ENCODE measurements at regions not wholly inside any gene's neighbourhood (a gene's known extent, or its start where the extent isn't known, plus 50 kb on each side); places are given as distances from the start of the nearest gene placed in this dataset.

DNA sequence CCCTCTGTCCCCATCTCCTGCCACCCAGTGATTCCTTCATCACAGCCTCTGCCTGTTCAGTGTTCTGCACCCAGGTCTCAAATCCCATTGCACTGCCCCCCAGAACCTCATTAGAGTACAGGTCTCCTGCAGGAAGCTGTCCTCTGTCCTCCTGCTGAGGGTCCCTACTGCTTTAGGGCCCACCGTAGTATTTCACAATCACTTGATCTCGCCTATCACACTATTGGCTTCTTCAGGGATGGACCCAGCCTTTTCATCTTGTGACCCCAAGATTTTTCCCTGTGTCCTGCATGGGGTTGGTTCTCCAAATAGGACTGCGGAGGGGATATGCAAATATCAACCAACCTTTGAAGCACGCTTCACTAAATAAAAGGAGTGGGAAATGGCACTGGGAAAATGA is 331.1 kb upstream of the AJAP1 start:
- DNase-seq = no peak
- Histone ChIP-seq H3K4me3 (ENCODE audit: low read length) (no peak overlapping the region), H3K27me3 (ENCODE audit: control insufficient read depth, insufficient read depth, low read length) (no peaks in the 10 kb centered on the region), H3K4me1 (ENCODE audit: control insufficient read depth, insufficient read depth, low read length) (no peaks in the 10 kb centered on the region), H3K9me3 (ENCODE audit: control insufficient read depth, low read depth, low read length) (no peaks in the 10 kb centered on the region), H3K27ac (ENCODE audit: low read length) (no peak overlapping the region), H3K36me3 (ENCODE audit: control insufficient read depth, insufficient read depth, low read length) (no peaks in the 10 kb centered on the region)
- 80% methylated on average over 1 of the region's 4 CpGs for WGBS (ENCODE audit: insufficient coverage, low lambda C conversion rate)

DNA sequence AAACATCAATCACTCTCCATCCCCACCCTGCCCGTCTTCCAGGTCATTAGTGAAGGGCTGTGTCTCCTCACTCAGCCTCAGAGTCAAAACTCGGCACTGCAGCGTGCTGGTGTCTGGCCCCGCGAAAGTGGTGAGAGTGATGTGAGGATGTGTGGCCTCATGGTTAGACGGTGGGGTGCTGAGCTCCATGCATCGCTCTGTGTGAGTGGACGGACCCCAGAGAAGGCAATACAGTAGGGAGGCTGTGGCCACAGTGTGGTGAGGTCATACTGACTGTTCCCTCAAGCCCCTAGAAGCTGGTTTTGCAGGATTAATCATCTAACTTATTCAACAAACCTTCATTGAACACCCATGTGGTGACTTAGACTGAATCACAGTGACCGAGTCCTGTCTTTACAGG is 329.9 kb upstream of the AJAP1 start:
- H3K4me3 ChIP-seq (ENCODE audit: low read length) = no peak overlapping the region
- no peak overlapping the region for H3K27ac ChIP-seq (ENCODE audit: low read length)
- no peaks in the 10 kb centered on the region for H3K9me3 ChIP-seq (ENCODE audit: control insufficient read depth, low read depth, low read length)
- H3K4me1 ChIP-seq (ENCODE audit: control insufficient read depth, insufficient read depth, low read length) = no peaks in the 10 kb centered on the region
- no peaks in the 10 kb centered on the region for H3K27me3 ChIP-seq (ENCODE audit: control insufficient read depth, insufficient read depth, low read length)
- WGBS (ENCODE audit: insufficient coverage, low lambda C conversion rate) = no CpG with 5 or more reads among the region's 9 CpGs
- DNase-seq = no peak
- no peaks in the 10 kb centered on the region for H3K36me3 ChIP-seq (ENCODE audit: control insufficient read depth, insufficient read depth, low read length)

DNA sequence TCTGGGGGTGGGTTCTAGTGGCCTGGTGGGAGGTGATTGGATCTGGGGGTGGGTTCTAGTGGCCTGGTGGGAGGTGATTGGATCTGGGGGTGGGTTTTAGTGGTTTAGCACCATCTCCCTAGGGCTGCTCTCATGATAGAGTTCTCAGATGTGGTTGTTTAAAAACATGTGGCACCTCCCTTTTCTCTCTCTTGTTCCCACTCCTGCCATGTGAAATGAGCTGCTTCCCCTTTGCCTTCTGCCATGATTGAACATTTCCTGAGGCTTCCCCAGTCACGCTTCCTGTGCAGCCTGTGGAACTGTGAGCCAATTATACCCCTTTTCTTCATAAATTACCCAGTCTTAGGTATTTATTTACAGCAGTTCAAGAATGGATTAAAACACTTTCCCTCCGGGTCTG is 327.3 kb upstream of the AJAP1 start:
- no peak overlapping the region for H3K4me3 ChIP-seq (ENCODE audit: low read length)
- H3K36me3 ChIP-seq (ENCODE audit: control insufficient read depth, insufficient read depth, low read length) = no peaks in the 10 kb centered on the region
- WGBS (ENCODE audit: insufficient coverage, low lambda C conversion rate) = no CpG with 5 or more reads among the region's 2 CpGs
- no peaks in the 10 kb centered on the region for H3K27me3 ChIP-seq (ENCODE audit: control insufficient read depth, insufficient read depth, low read length)
- no peak for DNase-seq
- H3K4me1 ChIP-seq (ENCODE audit: control insufficient read depth, insufficient read depth, low read length) = no peaks in the 10 kb centered on the region
- H3K27ac ChIP-seq (ENCODE audit: low read length) = no peak overlapping the region
- H3K9me3 ChIP-seq (ENCODE audit: control insufficient read depth, low read depth, low read length) = no peaks in the 10 kb centered on the region

GRCh38 chr1:4328402-4329071 is 325.9 kb upstream of the AJAP1 start:
- no CpG with 5 or more reads among the region's 10 CpGs for WGBS (ENCODE audit: insufficient coverage, low lambda C conversion rate)
- DNase-seq = no peak
- H3K36me3 ChIP-seq (ENCODE audit: control insufficient read depth, insufficient read depth, low read length) = no peaks in the 10 kb centered on the region

GRCh38 chr1:4330805-4331766 is 323.3 kb upstream of the AJAP1 start:
- Histone ChIP-seq H3K27ac (ENCODE audit: low read length) (no peak overlapping the region), H3K4me1 (ENCODE audit: control insufficient read depth, insufficient read depth, low read length) (no peaks in the 10 kb centered on the region), H3K27me3 (ENCODE audit: control insufficient read depth, insufficient read depth, low read length) (no peaks in the 10 kb centered on the region), H3K36me3 (ENCODE audit: control insufficient read depth, insufficient read depth, low read length) (no peaks in the 10 kb centered on the region), H3K4me3 (ENCODE audit: low read length) (no peak overlapping the region), H3K9me3 (ENCODE audit: control insufficient read depth, low read depth, low read length) (no peaks in the 10 kb centered on the region)
- 90% methylated on average over 9 of the region's 23 CpGs for WGBS (ENCODE audit: insufficient coverage, low lambda C conversion rate)
- DNase-seq = no peak

More at GRCh38 chr1:4328402-4329071, 325.9 kb upstream of the AJAP1 start:
- no peak overlapping the region for H3K4me3 ChIP-seq (ENCODE audit: low read length)
- H3K4me1 ChIP-seq (ENCODE audit: control insufficient read depth, insufficient read depth, low read length) = no peaks in the 10 kb centered on the region
- H3K9me3 ChIP-seq (ENCODE audit: control insufficient read depth, low read depth, low read length) = no peaks in the 10 kb centered on the region
- no peak overlapping the region for H3K27ac ChIP-seq (ENCODE audit: low read length)
- no peaks in the 10 kb centered on the region for H3K27me3 ChIP-seq (ENCODE audit: control insufficient read depth, insufficient read depth, low read length)

DNA sequence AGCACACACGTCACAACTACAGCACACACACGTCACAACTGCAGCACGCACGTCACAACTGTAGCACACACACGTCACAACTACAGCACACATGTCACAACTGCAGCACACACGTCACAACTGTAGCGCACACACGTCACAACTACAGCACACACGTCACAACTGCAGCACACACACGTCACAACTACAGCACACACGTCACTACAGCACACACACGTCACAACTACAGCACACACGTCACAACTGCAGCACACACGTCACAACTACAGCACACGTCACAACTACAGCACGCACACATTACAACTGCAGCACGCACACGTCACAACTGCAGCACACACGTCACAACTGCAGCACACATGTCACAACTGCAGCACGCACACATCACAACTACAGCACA is 322.6 kb upstream of the AJAP1 start:
- Histone ChIP-seq H3K27me3 (ENCODE audit: control insufficient read depth, insufficient read depth, low read length) (no peaks in the 10 kb centered on the region), H3K4me3 (ENCODE audit: low read length) (no peak overlapping the region), H3K36me3 (ENCODE audit: control insufficient read depth, insufficient read depth, low read length) (no peaks in the 10 kb centered on the region), H3K27ac (ENCODE audit: low read length) (no peak overlapping the region), H3K9me3 (ENCODE audit: control insufficient read depth, low read depth, low read length) (no peaks in the 10 kb centered on the region), H3K4me1 (ENCODE audit: control insufficient read depth, insufficient read depth, low read length) (no peaks in the 10 kb centered on the region)
- DNase-seq = no peak
- WGBS (ENCODE audit: insufficient coverage, low lambda C conversion rate) = no CpG with 5 or more reads among the region's 20 CpGs

DNA sequence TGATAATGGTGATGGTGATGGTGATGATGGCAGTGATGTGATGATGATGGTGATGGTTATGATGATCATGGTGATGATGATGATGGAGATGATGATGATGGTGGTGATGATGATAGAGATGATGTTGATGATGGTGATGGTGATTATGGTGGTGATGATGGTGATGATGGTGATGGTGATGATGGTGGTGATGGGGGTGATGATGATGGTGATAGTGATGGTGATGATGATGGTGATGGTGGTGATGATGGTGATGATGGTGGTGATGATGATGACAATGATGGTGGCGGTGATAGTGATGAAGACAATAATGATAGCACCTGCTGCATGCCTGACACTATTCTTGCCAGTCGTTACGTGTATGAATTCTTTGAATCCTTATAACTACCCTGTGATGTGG is 317.9 kb upstream of the AJAP1 start:
- H3K4me1 ChIP-seq (ENCODE audit: control insufficient read depth, insufficient read depth, low read length) = no peaks in the 10 kb centered on the region
- WGBS (ENCODE audit: insufficient coverage, low lambda C conversion rate) = no CpG with 5 or more reads among the region's 3 CpGs

DNA sequence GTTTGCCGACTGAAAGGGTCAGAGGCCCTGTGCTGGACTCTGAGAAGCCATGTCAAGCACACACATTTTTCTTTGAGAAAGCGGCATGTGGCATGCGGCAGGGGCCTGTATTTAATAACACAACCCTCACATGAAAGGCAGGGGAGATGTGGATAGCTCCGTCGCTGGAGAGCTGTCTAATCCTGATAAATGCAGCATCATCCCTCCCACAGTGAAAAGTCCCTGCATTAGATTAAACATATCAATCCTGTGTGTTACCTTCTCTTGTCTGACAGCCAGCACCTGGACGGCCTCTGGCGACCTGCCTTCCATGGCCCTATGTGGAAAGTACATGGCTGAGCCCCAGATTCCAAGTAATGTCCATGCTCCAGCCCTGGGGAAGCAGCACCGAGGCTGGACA is 313.0 kb upstream of the AJAP1 start:
- Histone ChIP-seq H3K4me1 (ENCODE audit: control insufficient read depth, insufficient read depth, low read length) (no peaks in the 10 kb centered on the region), H3K36me3 (ENCODE audit: control insufficient read depth, insufficient read depth, low read length) (no peaks in the 10 kb centered on the region), H3K27me3 (ENCODE audit: control insufficient read depth, insufficient read depth, low read length) (no peaks in the 10 kb centered on the region), H3K4me3 (ENCODE audit: low read length) (no peak overlapping the region), H3K9me3 (ENCODE audit: control insufficient read depth, low read depth, low read length) (no peaks in the 10 kb centered on the region), H3K27ac (ENCODE audit: low read length) (no peak overlapping the region)
- DNase-seq = no peak
- WGBS (ENCODE audit: insufficient coverage, low lambda C conversion rate) = no CpG with 5 or more reads among the region's 8 CpGs

More for the DNA sequence above, 317.9 kb upstream of the AJAP1 start:
- Histone ChIP-seq H3K27ac (ENCODE audit: low read length) (no peak overlapping the region), H3K9me3 (ENCODE audit: control insufficient read depth, low read depth, low read length) (no peaks in the 10 kb centered on the region), H3K27me3 (ENCODE audit: control insufficient read depth, insufficient read depth, low read length) (no peaks in the 10 kb centered on the region), H3K4me3 (ENCODE audit: low read length) (no peak overlapping the region), H3K36me3 (ENCODE audit: control insufficient read depth, insufficient read depth, low read length) (no peaks in the 10 kb centered on the region)
- DNase-seq = no peak

GRCh38 chr1:4344065-4344732 is 310.2 kb upstream of the AJAP1 start:
- H3K4me3 ChIP-seq (ENCODE audit: low read length) = no peak overlapping the region
- H3K27ac ChIP-seq (ENCODE audit: low read length) = no peak overlapping the region
- no peaks in the 10 kb centered on the region for H3K4me1 ChIP-seq (ENCODE audit: control insufficient read depth, insufficient read depth, low read length)
- no peak for DNase-seq
- no peaks in the 10 kb centered on the region for H3K9me3 ChIP-seq (ENCODE audit: control insufficient read depth, low read depth, low read length)
- no peaks in the 10 kb centered on the region for H3K36me3 ChIP-seq (ENCODE audit: control insufficient read depth, insufficient read depth, low read length)
- no peaks in the 10 kb centered on the region for H3K27me3 ChIP-seq (ENCODE audit: control insufficient read depth, insufficient read depth, low read length)
- 100% methylated on average over 1 of the region's 18 CpGs for WGBS (ENCODE audit: insufficient coverage, low lambda C conversion rate)

DNA sequence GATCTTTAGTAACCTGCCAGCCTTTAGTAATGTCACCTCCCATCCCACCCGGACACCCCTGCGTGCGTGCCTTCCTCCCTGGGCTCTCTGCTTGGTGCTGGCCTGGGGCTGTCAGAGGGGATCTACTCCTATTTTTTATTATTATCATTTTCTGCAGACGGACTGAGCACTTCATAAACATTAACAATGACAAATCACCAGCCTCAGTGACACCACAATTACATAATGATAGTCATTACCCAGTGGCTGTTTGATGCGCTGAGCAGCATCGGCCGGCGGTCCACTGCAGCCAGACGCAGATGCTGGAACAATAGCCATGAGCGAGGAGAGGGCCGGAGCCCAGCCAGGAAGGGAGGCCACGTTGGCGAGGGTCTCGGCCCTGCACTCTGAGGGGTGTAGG is 309.3 kb upstream of the AJAP1 start:
- H3K27me3 ChIP-seq (ENCODE audit: control insufficient read depth, insufficient read depth, low read length) = no peaks in the 10 kb centered on the region
- no peaks in the 10 kb centered on the region for H3K4me1 ChIP-seq (ENCODE audit: control insufficient read depth, insufficient read depth, low read length)
- no peak overlapping the region for H3K4me3 ChIP-seq (ENCODE audit: low read length)
- no peak overlapping the region for H3K27ac ChIP-seq (ENCODE audit: low read length)
- no peaks in the 10 kb centered on the region for H3K36me3 ChIP-seq (ENCODE audit: control insufficient read depth, insufficient read depth, low read length)
- H3K9me3 ChIP-seq (ENCODE audit: control insufficient read depth, low read depth, low read length) = no peaks in the 10 kb centered on the region
- DNase-seq = no peak
- WGBS (ENCODE audit: insufficient coverage, low lambda C conversion rate) = no CpG with 5 or more reads among the region's 14 CpGs
